ENCODE measurements at regions not wholly inside any gene's neighbourhood (a gene's known extent, or its start where the extent isn't known, plus 50 kb on each side); places are given as distances from the start of the nearest gene placed in this dataset.

- TF ChIP-seq, protein P1, sequence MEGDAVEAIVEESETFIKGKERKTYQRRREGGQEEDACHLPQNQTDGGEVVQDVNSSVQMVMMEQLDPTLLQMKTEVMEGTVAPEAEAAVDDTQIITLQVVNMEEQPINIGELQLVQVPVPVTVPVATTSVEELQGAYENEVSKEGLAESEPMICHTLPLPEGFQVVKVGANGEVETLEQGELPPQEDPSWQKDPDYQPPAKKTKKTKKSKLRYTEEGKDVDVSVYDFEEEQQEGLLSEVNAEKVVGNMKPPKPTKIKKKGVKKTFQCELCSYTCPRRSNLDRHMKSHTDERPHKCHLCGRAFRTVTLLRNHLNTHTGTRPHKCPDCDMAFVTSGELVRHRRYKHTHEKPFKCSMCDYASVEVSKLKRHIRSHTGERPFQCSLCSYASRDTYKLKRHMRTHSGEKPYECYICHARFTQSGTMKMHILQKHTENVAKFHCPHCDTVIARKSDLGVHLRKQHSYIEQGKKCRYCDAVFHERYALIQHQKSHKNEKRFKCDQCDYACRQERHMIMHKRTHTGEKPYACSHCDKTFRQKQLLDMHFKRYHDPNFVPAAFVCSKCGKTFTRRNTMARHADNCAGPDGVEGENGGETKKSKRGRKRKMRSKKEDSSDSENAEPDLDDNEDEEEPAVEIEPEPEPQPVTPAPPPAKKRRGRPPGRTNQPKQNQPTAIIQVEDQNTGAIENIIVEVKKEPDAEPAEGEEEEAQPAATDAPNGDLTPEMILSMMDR (IDR thresholded peaks at IDR 0.05): no peak
- TF ChIP-seq POLR2A (IDR thresholded peaks at IDR 0.05): no peak
These were observed 872.9 kb downstream of the TAF11L14 start for GRCh38 chr5:18507114-18507513.

Data from body of pancreas (tissue), 4 donors.